ENCODE measurements at regions not wholly inside any gene's neighbourhood (a gene's known extent, or its start where the extent isn't known, plus 50 kb on each side); places are given as distances from the start of the nearest gene placed in this dataset.

GRCh38 chr10:6669269-6669859, 89.3 kb upstream of the PRKCQ start:
- Histone ChIP-seq H3K4me3 (ENCODE audit: low read length in 3 of 3) (no peak overlapping the region), H3K9ac (ENCODE audit: low read depth in 1 of 3, low read length in 3 of 3) (no peak overlapping the region), H3K27me3 (ENCODE audit: control insufficient read depth in 3 of 3, insufficient read depth in 3 of 3, low read length in 3 of 3) (no peaks in the 10 kb centered on the region), H3K9me3 (ENCODE audit: control insufficient read depth in 3 of 3, low read length in 3 of 3) (no peaks in the 10 kb centered on the region), H3K27ac (ENCODE audit: low read depth, low read length) (no peak overlapping the region), H3K36me3 (ENCODE audit: control insufficient read depth in 3 of 3, insufficient read depth in 3 of 3, low read length in 3 of 3) (no peaks in the 10 kb centered on the region), H3K4me1 (ENCODE audit: control insufficient read depth in 3 of 3, insufficient read depth in 3 of 3, low read length in 3 of 3) (peaks cover 8 to 11% (median 9%) of the 10 kb centered on the region in 3 donors)

- no peaks in the 10 kb centered on the region for H3K36me3 ChIP-seq (ENCODE audit: control insufficient read depth in 3 of 3, insufficient read depth in 3 of 3, low read length in 3 of 3)
- peak overlapping the region in 2 of 3 donors; percentile 4 to 26 for H3K9ac ChIP-seq (ENCODE audit: low read depth in 1 of 3, low read length in 3 of 3)
- peak overlapping the region in 1 of 3 donors; percentile 29 for H3K4me3 ChIP-seq (ENCODE audit: low read length in 3 of 3)
- H3K4me1 ChIP-seq (ENCODE audit: control insufficient read depth in 3 of 3, insufficient read depth in 3 of 3, low read length in 3 of 3), result peaks cover 8 to 11% (median 9%) of the 10 kb centered on the region in 3 donors
- H3K27me3 ChIP-seq (ENCODE audit: control insufficient read depth in 3 of 3, insufficient read depth in 3 of 3, low read length in 3 of 3), result no peaks in the 10 kb centered on the region
- H3K9me3 ChIP-seq (ENCODE audit: control insufficient read depth in 3 of 3, low read length in 3 of 3), result no peaks in the 10 kb centered on the region
- no peak overlapping the region for H3K27ac ChIP-seq (ENCODE audit: low read depth, low read length)
Observed at GRCh38 chr10:6667679-6668270, 87.7 kb upstream of the PRKCQ start.

GRCh38 chr10:6667150-6667549, 87.1 kb upstream of the PRKCQ start:
- Histone ChIP-seq H3K27me3 (ENCODE audit: control insufficient read depth in 3 of 3, insufficient read depth in 3 of 3, low read length in 3 of 3) (no peaks in the 10 kb centered on the region), H3K4me1 (ENCODE audit: control insufficient read depth in 3 of 3, insufficient read depth in 3 of 3, low read length in 3 of 3) (peaks cover 7 to 9% (median 8%) of the 10 kb centered on the region in 3 donors), H3K4me3 (ENCODE audit: low read length in 3 of 3) (no peak overlapping the region), H3K9me3 (ENCODE audit: control insufficient read depth in 3 of 3, low read length in 3 of 3) (no peaks in the 10 kb centered on the region), H3K9ac (ENCODE audit: low read depth in 1 of 3, low read length in 3 of 3) (no peak overlapping the region), H3K36me3 (ENCODE audit: control insufficient read depth in 3 of 3, insufficient read depth in 3 of 3, low read length in 3 of 3) (no peaks in the 10 kb centered on the region), H3K27ac (ENCODE audit: low read depth, low read length) (no peak overlapping the region)

GRCh38 chr10:6665847-6666246, 85.8 kb upstream of the PRKCQ start:
- Histone ChIP-seq H3K27ac (ENCODE audit: low read depth, low read length) (no peak overlapping the region), H3K27me3 (ENCODE audit: control insufficient read depth in 3 of 3, insufficient read depth in 3 of 3, low read length in 3 of 3) (no peaks in the 10 kb centered on the region), H3K9ac (ENCODE audit: low read depth in 1 of 3, low read length in 3 of 3) (no peak overlapping the region), H3K4me1 (ENCODE audit: control insufficient read depth in 3 of 3, insufficient read depth in 3 of 3, low read length in 3 of 3) (peaks cover 2 to 8% (median 4%) of the 10 kb centered on the region in 3 donors), H3K4me3 (ENCODE audit: low read length in 3 of 3) (no peak overlapping the region), H3K9me3 (ENCODE audit: control insufficient read depth in 3 of 3, low read length in 3 of 3) (no peaks in the 10 kb centered on the region), H3K36me3 (ENCODE audit: control insufficient read depth in 3 of 3, insufficient read depth in 3 of 3, low read length in 3 of 3) (no peaks in the 10 kb centered on the region)

GRCh38 chr10:6660460-6660859, 80.4 kb upstream of the PRKCQ start:
- no peak overlapping the region for H3K27ac ChIP-seq (ENCODE audit: low read depth, low read length)
- no peaks in the 10 kb centered on the region for H3K9me3 ChIP-seq (ENCODE audit: control insufficient read depth in 3 of 3, low read length in 3 of 3)
- H3K9ac ChIP-seq (ENCODE audit: low read depth in 1 of 3, low read length in 3 of 3), result no peak overlapping the region
- H3K4me3 ChIP-seq (ENCODE audit: low read length in 3 of 3), result no peak overlapping the region
- H3K27me3 ChIP-seq (ENCODE audit: control insufficient read depth in 3 of 3, insufficient read depth in 3 of 3, low read length in 3 of 3), result no peaks in the 10 kb centered on the region
- H3K36me3 ChIP-seq (ENCODE audit: control insufficient read depth in 3 of 3, insufficient read depth in 3 of 3, low read length in 3 of 3), result no peaks in the 10 kb centered on the region
- no peaks in the 10 kb centered on the region for H3K4me1 ChIP-seq (ENCODE audit: control insufficient read depth in 3 of 3, insufficient read depth in 3 of 3, low read length in 3 of 3)

- Histone ChIP-seq H3K4me3 (ENCODE audit: low read length in 3 of 3) (no peak overlapping the region), H3K27me3 (ENCODE audit: control insufficient read depth in 3 of 3, insufficient read depth in 3 of 3, low read length in 3 of 3) (no peaks in the 10 kb centered on the region), H3K4me1 (ENCODE audit: control insufficient read depth in 3 of 3, insufficient read depth in 3 of 3, low read length in 3 of 3) (no peaks in the 10 kb centered on the region), H3K9ac (ENCODE audit: low read depth in 1 of 3, low read length in 3 of 3) (no peak overlapping the region), H3K9me3 (ENCODE audit: control insufficient read depth in 3 of 3, low read length in 3 of 3) (no peaks in the 10 kb centered on the region), H3K36me3 (ENCODE audit: control insufficient read depth in 3 of 3, insufficient read depth in 3 of 3, low read length in 3 of 3) (no peaks in the 10 kb centered on the region), H3K27ac (ENCODE audit: low read depth, low read length) (no peak overlapping the region)
Observed at GRCh38 chr10:6659451-6659850, 79.4 kb upstream of the PRKCQ start.

- Histone ChIP-seq H3K9me3 (ENCODE audit: control insufficient read depth in 3 of 3, low read length in 3 of 3) (no peaks in the 10 kb centered on the region), H3K36me3 (ENCODE audit: control insufficient read depth in 3 of 3, insufficient read depth in 3 of 3, low read length in 3 of 3) (no peaks in the 10 kb centered on the region), H3K9ac (ENCODE audit: low read depth in 1 of 3, low read length in 3 of 3) (no peak overlapping the region), H3K4me3 (ENCODE audit: low read length in 3 of 3) (no peak overlapping the region), H3K27me3 (ENCODE audit: control insufficient read depth in 3 of 3, insufficient read depth in 3 of 3, low read length in 3 of 3) (no peaks in the 10 kb centered on the region), H3K27ac (ENCODE audit: low read depth, low read length) (no peak overlapping the region), H3K4me1 (ENCODE audit: control insufficient read depth in 3 of 3, insufficient read depth in 3 of 3, low read length in 3 of 3) (no peaks in the 10 kb centered on the region)
Observed at GRCh38 chr10:6657669-6658068, 77.6 kb upstream of the PRKCQ start.

GRCh38 chr10:6657196-6657595, 77.1 kb upstream of the PRKCQ start:
- H3K9ac ChIP-seq (ENCODE audit: low read depth in 1 of 3, low read length in 3 of 3), result no peak overlapping the region
- no peaks in the 10 kb centered on the region for H3K9me3 ChIP-seq (ENCODE audit: control insufficient read depth in 3 of 3, low read length in 3 of 3)
- no peaks in the 10 kb centered on the region for H3K4me1 ChIP-seq (ENCODE audit: control insufficient read depth in 3 of 3, insufficient read depth in 3 of 3, low read length in 3 of 3)
- no peak overlapping the region for H3K27ac ChIP-seq (ENCODE audit: low read depth, low read length)
- H3K27me3 ChIP-seq (ENCODE audit: control insufficient read depth in 3 of 3, insufficient read depth in 3 of 3, low read length in 3 of 3), result no peaks in the 10 kb centered on the region
- no peaks in the 10 kb centered on the region for H3K36me3 ChIP-seq (ENCODE audit: control insufficient read depth in 3 of 3, insufficient read depth in 3 of 3, low read length in 3 of 3)
- H3K4me3 ChIP-seq (ENCODE audit: low read length in 3 of 3), result no peak overlapping the region

- Histone ChIP-seq H3K36me3 (ENCODE audit: control insufficient read depth in 3 of 3, insufficient read depth in 3 of 3, low read length in 3 of 3) (no peaks in the 10 kb centered on the region), H3K27ac (ENCODE audit: low read depth, low read length) (no peak overlapping the region), H3K4me1 (ENCODE audit: control insufficient read depth in 3 of 3, insufficient read depth in 3 of 3, low read length in 3 of 3) (no peaks in the 10 kb centered on the region), H3K9ac (ENCODE audit: low read depth in 1 of 3, low read length in 3 of 3) (no peak overlapping the region), H3K27me3 (ENCODE audit: control insufficient read depth in 3 of 3, insufficient read depth in 3 of 3, low read length in 3 of 3) (no peaks in the 10 kb centered on the region), H3K9me3 (ENCODE audit: control insufficient read depth in 3 of 3, low read length in 3 of 3) (no peaks in the 10 kb centered on the region), H3K4me3 (ENCODE audit: low read length in 3 of 3) (no peak overlapping the region)
Observed at GRCh38 chr10:6654571-6654970, 74.5 kb upstream of the PRKCQ start.

- H3K36me3 ChIP-seq (ENCODE audit: control insufficient read depth in 3 of 3, insufficient read depth in 3 of 3, low read length in 3 of 3), result no peaks in the 10 kb centered on the region
- H3K4me3 ChIP-seq (ENCODE audit: low read length in 3 of 3), result no peak overlapping the region
- H3K27ac ChIP-seq (ENCODE audit: low read depth, low read length), result no peak overlapping the region
- H3K9ac ChIP-seq (ENCODE audit: low read depth in 1 of 3, low read length in 3 of 3), result no peak overlapping the region
- H3K4me1 ChIP-seq (ENCODE audit: control insufficient read depth in 3 of 3, insufficient read depth in 3 of 3, low read length in 3 of 3), result no peaks in the 10 kb centered on the region
- H3K9me3 ChIP-seq (ENCODE audit: control insufficient read depth in 3 of 3, low read length in 3 of 3), result no peaks in the 10 kb centered on the region
- H3K27me3 ChIP-seq (ENCODE audit: control insufficient read depth in 3 of 3, insufficient read depth in 3 of 3, low read length in 3 of 3), result peaks cover 0 to 4% (median 0%) of the 10 kb centered on the region in 3 donors
Observed at GRCh38 chr10:6650586-6650985, 70.5 kb upstream of the PRKCQ start.
